ENCODE measurements at regions not wholly inside any gene's neighbourhood (a gene's known extent, or its start where the extent isn't known, plus 50 kb on each side); places are given as distances from the start of the nearest gene placed in this dataset.

DNA sequence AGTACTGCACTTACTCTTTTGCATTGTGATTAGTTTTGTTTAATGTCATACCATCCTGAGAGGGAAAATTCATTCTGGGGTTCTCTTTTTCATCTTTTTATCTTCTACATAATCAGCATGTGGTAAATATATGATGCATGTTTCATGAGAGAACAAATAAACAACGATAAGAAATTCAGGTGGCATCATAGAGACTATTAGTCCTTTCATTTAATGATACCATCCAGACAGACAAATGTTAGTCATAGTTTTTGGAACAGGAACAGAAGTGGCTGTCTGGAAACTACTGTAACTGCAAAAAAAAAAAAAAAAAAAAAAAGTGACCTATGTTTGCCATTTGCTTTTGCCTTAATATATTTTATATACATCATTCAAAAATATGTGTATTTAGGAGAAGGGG is 761.0 kb downstream of the EPHA4 start:
- TF ChIP-seq, protein P1, sequence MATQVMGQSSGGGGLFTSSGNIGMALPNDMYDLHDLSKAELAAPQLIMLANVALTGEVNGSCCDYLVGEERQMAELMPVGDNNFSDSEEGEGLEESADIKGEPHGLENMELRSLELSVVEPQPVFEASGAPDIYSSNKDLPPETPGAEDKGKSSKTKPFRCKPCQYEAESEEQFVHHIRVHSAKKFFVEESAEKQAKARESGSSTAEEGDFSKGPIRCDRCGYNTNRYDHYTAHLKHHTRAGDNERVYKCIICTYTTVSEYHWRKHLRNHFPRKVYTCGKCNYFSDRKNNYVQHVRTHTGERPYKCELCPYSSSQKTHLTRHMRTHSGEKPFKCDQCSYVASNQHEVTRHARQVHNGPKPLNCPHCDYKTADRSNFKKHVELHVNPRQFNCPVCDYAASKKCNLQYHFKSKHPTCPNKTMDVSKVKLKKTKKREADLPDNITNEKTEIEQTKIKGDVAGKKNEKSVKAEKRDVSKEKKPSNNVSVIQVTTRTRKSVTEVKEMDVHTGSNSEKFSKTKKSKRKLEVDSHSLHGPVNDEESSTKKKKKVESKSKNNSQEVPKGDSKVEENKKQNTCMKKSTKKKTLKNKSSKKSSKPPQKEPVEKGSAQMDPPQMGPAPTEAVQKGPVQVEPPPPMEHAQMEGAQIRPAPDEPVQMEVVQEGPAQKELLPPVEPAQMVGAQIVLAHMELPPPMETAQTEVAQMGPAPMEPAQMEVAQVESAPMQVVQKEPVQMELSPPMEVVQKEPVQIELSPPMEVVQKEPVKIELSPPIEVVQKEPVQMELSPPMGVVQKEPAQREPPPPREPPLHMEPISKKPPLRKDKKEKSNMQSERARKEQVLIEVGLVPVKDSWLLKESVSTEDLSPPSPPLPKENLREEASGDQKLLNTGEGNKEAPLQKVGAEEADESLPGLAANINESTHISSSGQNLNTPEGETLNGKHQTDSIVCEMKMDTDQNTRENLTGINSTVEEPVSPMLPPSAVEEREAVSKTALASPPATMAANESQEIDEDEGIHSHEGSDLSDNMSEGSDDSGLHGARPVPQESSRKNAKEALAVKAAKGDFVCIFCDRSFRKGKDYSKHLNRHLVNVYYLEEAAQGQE (tag by site-specific recombination; IDR thresholded peaks at IDR 0.05) = no peak
- TF ChIP-seq ZBTB21 (tag by site-specific recombination; IDR thresholded peaks at IDR 0.05) = no peak
- no peak for TF ChIP-seq YY2 (tag by site-specific recombination; IDR thresholded peaks at IDR 0.05)
- TF ChIP-seq, protein P2, sequence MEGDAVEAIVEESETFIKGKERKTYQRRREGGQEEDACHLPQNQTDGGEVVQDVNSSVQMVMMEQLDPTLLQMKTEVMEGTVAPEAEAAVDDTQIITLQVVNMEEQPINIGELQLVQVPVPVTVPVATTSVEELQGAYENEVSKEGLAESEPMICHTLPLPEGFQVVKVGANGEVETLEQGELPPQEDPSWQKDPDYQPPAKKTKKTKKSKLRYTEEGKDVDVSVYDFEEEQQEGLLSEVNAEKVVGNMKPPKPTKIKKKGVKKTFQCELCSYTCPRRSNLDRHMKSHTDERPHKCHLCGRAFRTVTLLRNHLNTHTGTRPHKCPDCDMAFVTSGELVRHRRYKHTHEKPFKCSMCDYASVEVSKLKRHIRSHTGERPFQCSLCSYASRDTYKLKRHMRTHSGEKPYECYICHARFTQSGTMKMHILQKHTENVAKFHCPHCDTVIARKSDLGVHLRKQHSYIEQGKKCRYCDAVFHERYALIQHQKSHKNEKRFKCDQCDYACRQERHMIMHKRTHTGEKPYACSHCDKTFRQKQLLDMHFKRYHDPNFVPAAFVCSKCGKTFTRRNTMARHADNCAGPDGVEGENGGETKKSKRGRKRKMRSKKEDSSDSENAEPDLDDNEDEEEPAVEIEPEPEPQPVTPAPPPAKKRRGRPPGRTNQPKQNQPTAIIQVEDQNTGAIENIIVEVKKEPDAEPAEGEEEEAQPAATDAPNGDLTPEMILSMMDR (tag by site-specific recombination; IDR thresholded peaks at IDR 0.05) = no peak
- TF ChIP-seq, protein P3, sequence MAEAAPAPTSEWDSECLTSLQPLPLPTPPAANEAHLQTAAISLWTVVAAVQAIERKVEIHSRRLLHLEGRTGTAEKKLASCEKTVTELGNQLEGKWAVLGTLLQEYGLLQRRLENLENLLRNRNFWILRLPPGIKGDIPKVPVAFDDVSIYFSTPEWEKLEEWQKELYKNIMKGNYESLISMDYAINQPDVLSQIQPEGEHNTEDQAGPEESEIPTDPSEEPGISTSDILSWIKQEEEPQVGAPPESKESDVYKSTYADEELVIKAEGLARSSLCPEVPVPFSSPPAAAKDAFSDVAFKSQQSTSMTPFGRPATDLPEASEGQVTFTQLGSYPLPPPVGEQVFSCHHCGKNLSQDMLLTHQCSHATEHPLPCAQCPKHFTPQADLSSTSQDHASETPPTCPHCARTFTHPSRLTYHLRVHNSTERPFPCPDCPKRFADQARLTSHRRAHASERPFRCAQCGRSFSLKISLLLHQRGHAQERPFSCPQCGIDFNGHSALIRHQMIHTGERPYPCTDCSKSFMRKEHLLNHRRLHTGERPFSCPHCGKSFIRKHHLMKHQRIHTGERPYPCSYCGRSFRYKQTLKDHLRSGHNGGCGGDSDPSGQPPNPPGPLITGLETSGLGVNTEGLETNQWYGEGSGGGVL (tag by site-specific recombination; IDR thresholded peaks at IDR 0.05) = no peak
- no peak for TF ChIP-seq SP2 (tag by site-specific recombination; IDR thresholded peaks at IDR 0.05)
- TF ChIP-seq ZNF324 (tag by site-specific recombination; IDR thresholded peaks at IDR 0.05) = no peak
